GM19328 (cell line): ENCODE measurements at regions not wholly inside any gene's neighbourhood (a gene's known extent, or its start where the extent isn't known, plus 50 kb on each side); places are given as distances from the start of the nearest gene placed in this dataset.

Experiments used
- ATAC-seq: cut with Tn5 transposase; IDR thresholded peaks from one replicate; pipeline ENCODE4 v1.9.1; 2021; ENCODE audit warnings: mild to moderate bottlenecking, moderate library complexity; ENCODE audit not compliant: unreplicated experiment

GRCh38 chr4:11132478-11132877 is 296.2 kb downstream of the HS3ST1 start:
- ATAC-seq: no peak

- no peak for ATAC-seq
Measured at GRCh38 chr4:11131491-11131890, 297.2 kb downstream of the HS3ST1 start.

GRCh38 chr4:11130195-11130970 is 298.3 kb downstream of the HS3ST1 start:
- no peak for ATAC-seq

GRCh38 chr4:11120435-11120834 is 308.3 kb downstream of the HS3ST1 start:
- ATAC-seq: no peak

GRCh38 chr4:11119474-11119873 is 309.2 kb downstream of the HS3ST1 start:
- no peak for ATAC-seq

GRCh38 chr4:11118513-11118912 is 310.2 kb downstream of the HS3ST1 start:
- ATAC-seq: no peak

- ATAC-seq: no peak
Measured at GRCh38 chr4:11116940-11117339, 311.8 kb downstream of the HS3ST1 start.

- no peak for ATAC-seq
Measured at GRCh38 chr4:11111876-11112275, 316.8 kb downstream of the HS3ST1 start.

- ATAC-seq: no peak
Measured at GRCh38 chr4:11111370-11111769, 317.3 kb downstream of the HS3ST1 start.

- ATAC-seq: no peak
Measured at GRCh38 chr4:11106759-11107158, 321.9 kb downstream of the HS3ST1 start.

GRCh38 chr4:11106190-11106589 is 322.5 kb downstream of the HS3ST1 start:
- no peak for ATAC-seq

GRCh38 chr4:11105715-11106114 is 323.0 kb downstream of the HS3ST1 start:
- no peak for ATAC-seq

GRCh38 chr4:11098461-11098860 is 330.2 kb downstream of the HS3ST1 start:
- ATAC-seq: no peak

- no peak for ATAC-seq
Measured at GRCh38 chr4:11097725-11098124, 331.0 kb downstream of the HS3ST1 start.

GRCh38 chr4:11081006-11081405 is 347.7 kb downstream of the HS3ST1 start:
- no peak for ATAC-seq

GRCh38 chr4:11079171-11079570 is 349.5 kb downstream of the HS3ST1 start:
- ATAC-seq: no peak

GRCh38 chr4:11074581-11075241 is 354.0 kb downstream of the HS3ST1 start:
- no peak for ATAC-seq

- no peak for ATAC-seq
Measured at GRCh38 chr4:11073621-11074051, 355.1 kb downstream of the HS3ST1 start.

GRCh38 chr4:11072999-11073398 is 355.7 kb downstream of the HS3ST1 start:
- ATAC-seq: no peak

- ATAC-seq: no peak
Measured at GRCh38 chr4:11072463-11072862, 356.2 kb downstream of the HS3ST1 start.

- no peak for ATAC-seq
Measured at GRCh38 chr4:11070813-11071212, 357.9 kb downstream of the HS3ST1 start.

GRCh38 chr4:11069581-11070211 is 359.0 kb downstream of the HS3ST1 start:
- ATAC-seq: no peak
